K562 (cell line): ENCODE measurements at regions not wholly inside any gene's neighbourhood (a gene's known extent, or its start where the extent isn't known, plus 50 kb on each side); places are given as distances from the start of the nearest gene placed in this dataset.

Source experiments
- ATAC-seq: fragments of 200-7000 bp; cut with Tn5 transposase; 3 replicates; pipeline ENCODE4 v1.9.1; 2020; ENCODE audit warnings: moderate library complexity
- BruUV-seq: library from RNA; stranded (reverse); fragments of 400-500 nt; replicated peaks from 2 replicates; lab custom pipeline; 2021; lab: Mats Ljungman, UMichigan
- CTCF ChIA-PET: fragments of 300-600 bp; formaldehyde crosslinking; extraction: SDS; loops from one replicate; lab custom pipeline; 2021; ENCODE audit warnings: low intra/inter-chr PET ratio; lab: Yijun Ruan, JAX
- POLR2A ChIA-PET: fragments of 300-600, 350-650 bp; sonication (Branson Sonifier 250); formaldehyde crosslinking; extraction: SDS; loops from one replicate; lab custom pipeline; 2021; ENCODE audit warnings: antibody characterized with exemption, inconsistent platforms; lab: Yijun Ruan, JAX
- DNase-seq, 4 experiments: peaks; one replicate each; pipeline versions ENCODE4 v3.0.0 to v3.0.0-alpha.2; 2011 to 2018; ENCODE audit warnings: low spot score in 3 of 4, mixed read lengths in 3 of 4; ENCODE audit errors: extremely low read depth in 1 of 4
- FAIRE-seq: peaks from 2 replicates; lab custom pipeline; 2011; peaks lifted over from hg19 to GRCh38; lab: Jason Lieb, UNC
- H2AFZ ChIP-seq: 2 replicates; pipeline ENCODE4 v1.6.0; 2011; ENCODE audit warnings: low read depth, low read length, control low read depth, inconsistent platforms
- H3K27ac ChIP-seq: fragments of 200-600 bp; 3 replicates; pipeline ENCODE4 v1.8.0; 2011; ENCODE audit warnings: low read depth, mild to moderate bottlenecking, control low read depth, inconsistent platforms, low read length, moderate library complexity, mixed read lengths; ENCODE audit errors: extremely low read depth
- H3K27me3 ChIP-seq, 2 experiments: fragments of 300-600 bp in 1 of 2; 2 replicates in 1 of 2; 3 replicates in 1 of 2; pipeline versions ENCODE4 v1.6.0 to v1.8.0; 2011; ENCODE audit warnings: inconsistent platforms in 2 of 2, low read length in 2 of 2, mild to moderate bottlenecking in 1 of 2, mixed read lengths in 1 of 2, moderate library complexity in 1 of 2; ENCODE audit not compliant: control insufficient read depth in 2 of 2, insufficient read depth in 2 of 2
- H3K36me3 ChIP-seq: fragments of 300-600 bp; 3 replicates; pipeline ENCODE4 v1.8.0; 2011; ENCODE audit warnings: mild to moderate bottlenecking, low read length, inconsistent platforms; ENCODE audit not compliant: control insufficient read depth, insufficient read depth
- H3K4me1 ChIP-seq, 2 experiments: fragments of 200-600 bp in 1 of 2; replicated peaks in 1 of 2; 2 replicates in 1 of 2; 3 replicates in 1 of 2; pipeline versions ENCODE4 v1.5.1 to v1.8.0; 2011; ENCODE audit warnings: inconsistent platforms in 2 of 2, low read length in 2 of 2, mild to moderate bottlenecking in 1 of 2, mixed read lengths in 1 of 2, moderate library complexity in 1 of 2; ENCODE audit not compliant: control insufficient read depth in 2 of 2, insufficient read depth in 2 of 2
- H3K4me2 ChIP-seq: 2 replicates; pipeline ENCODE4 v1.6.1; 2011; ENCODE audit warnings: low read length, control low read depth, inconsistent platforms, mixed read lengths; ENCODE audit not compliant: insufficient read depth
- H3K4me3 ChIP-seq: fragments of 200-600 bp; sonication (generic), shearing (Covaris generic); 2 replicates; pipeline ENCODE4 v1.5.1; 2016; ENCODE audit warnings: control low read depth, inconsistent platforms
- H3K79me2 ChIP-seq: fragments of 200-600 bp; 3 replicates; pipeline ENCODE4 v1.8.0; 2011; ENCODE audit warnings: low read length, inconsistent platforms; ENCODE audit not compliant: control insufficient read depth, insufficient read depth
- H3K9ac ChIP-seq, 2 experiments: 2 replicates each; pipeline versions ENCODE4 v1.6.0 to v1.6.1; 2011; ENCODE audit warnings: low read depth in 2 of 2, low read length in 2 of 2, control low read depth in 1 of 2, inconsistent platforms in 1 of 2, mild to moderate bottlenecking in 1 of 2, mixed read lengths in 1 of 2; ENCODE audit not compliant: insufficient read depth in 1 of 2
- H3K9me1 ChIP-seq: one replicate; pipeline ENCODE4 v1.6.0; 2011; ENCODE audit warnings: inconsistent platforms, mild to moderate bottlenecking, low read length, moderate library complexity; ENCODE audit not compliant: control insufficient read depth, insufficient read depth
- H3K9me3 ChIP-seq: replicated peaks from 2 replicates; pipeline ENCODE4 v1.5.1; 2011; ENCODE audit warnings: low read depth, low read length, inconsistent platforms; ENCODE audit not compliant: control insufficient read depth, insufficient read depth
- H4K20me1 ChIP-seq: replicated peaks from 2 replicates; pipeline ENCODE4 v1.6.1; 2011; ENCODE audit warnings: low read length, inconsistent platforms, mixed read lengths; ENCODE audit not compliant: control insufficient read depth, insufficient read depth
- BCL6 ChIP-seq: fragments of 250-450 bp; sonication (Bioruptor Pico); IDR thresholded peaks from 2 replicates; pipeline ENCODE4 v1.4.0; 2020
- CBX1 ChIP-seq: sonication (generic); IDR thresholded peaks from 2 replicates; pipeline ENCODE4 v1.6.1; 2016; ENCODE audit warnings: antibody characterized with exemption, low read depth, mild to moderate bottlenecking
- CTCFL ChIP-seq: IDR thresholded peaks from 2 replicates; pipeline ENCODE4 v1.6.1; 2011; ENCODE audit warnings: borderline replicate concordance, low read depth, mild to moderate bottlenecking, moderate library complexity, low read length; ENCODE audit not compliant: insufficient read depth, poor library complexity, severe bottlenecking
- E2F3 ChIP-seq: fragments of 250-450 bp; sonication (Bioruptor Pico); IDR thresholded peaks from 2 replicates; pipeline ENCODE4 v1.4.0; 2020; ENCODE audit warnings: mild to moderate bottlenecking
- ETS1 ChIP-seq: conservative IDR thresholded peaks from 2 replicates; pipeline ENCODE4 v1.6.1; 2011; ENCODE audit warnings: low read depth, mild to moderate bottlenecking, low read length; ENCODE audit not compliant: control insufficient read depth
- FOSL1 ChIP-seq: fragments of 200-800 bp; sonication (Bioruptor generic); conservative IDR thresholded peaks from 2 replicates; pipeline ENCODE4 v1.6.1; 2016; ENCODE audit warnings: missing genetic modification characterization, missing compliant biosample characterization
- TBL1XR1 ChIP-seq, 2 experiments: IDR thresholded peaks; 2 replicates each; pipeline ENCODE4 v1.6.1; 2012; ENCODE audit warnings: improper control_type of control experiment in 2 of 2, low read length in 2 of 2, mild to moderate bottlenecking in 1 of 2
- TBP ChIP-seq: optimal IDR thresholded peaks from 2 replicates; pipeline ENCODE3; 2011; ENCODE audit warnings: low read depth, low read length, improper control_type of control experiment
- TCF3 ChIP-seq: sonication (generic); formaldehyde crosslinking; IDR thresholded peaks from 2 replicates; pipeline ENCODE4 v1.4.0; 2020; ENCODE audit warnings: mild to moderate bottlenecking, missing genetic modification reagents
- WGBS: fragments of 100-300 bp; shearing (Covaris generic); methylation state at CpG from one replicate; pipeline ENCODE4 v1.1.6; 2016; ENCODE audit warnings: low coverage, mixed read lengths; ENCODE audit not compliant: insufficient coverage; ENCODE audit errors: missing lambda C conversion rate; 5-methylcytosine and 5-hydroxymethylcytosine counted together
- in situ Hi-C: fragments of 300-500 bp; cut with MboI; formaldehyde crosslinking; loops from 4 replicates; pipeline ENCODE4 v1.15.0; 2018; ENCODE audit warnings: inconsistent platforms, mixed read lengths
- intact Hi-C: fragments of 100-400 bp; cut with micrococcal nuclease; formaldehyde crosslinking; loops from 2 replicates; pipeline ENCODE4 v1.14.2; 2022
- TF ChIP-seq, protein P1 (sequence below): sonication (generic); formaldehyde crosslinking; IDR thresholded peaks from 2 replicates; pipeline ENCODE4 v1.8.1; 2022; ENCODE audit warnings: missing genetic modification reagents
- TF ChIP-seq, protein P2 (sequence below): fragments of 450-650 bp; IDR thresholded peaks from 2 replicates; pipeline ENCODE4 v1.6.1; 2018; ENCODE audit not compliant: partially characterized antibody

GRCh38 chrX:40853004-40853815 lies 117.9 kb upstream of the MED14 start:
- no peak overlapping the region for H3K4me3 ChIP-seq
- ChIA-PET POLR2A (no interaction called here), CTCF (no interaction called here)
- 10% methylated on average over 4 of the region's 4 CpGs for WGBS
- in situ Hi-C loops: no loop called here
- H3K4me1 ChIP-seq: no peaks in the 10 kb centered on the region; a peak in 1 of 5 replicates
- FAIRE-seq (no peak), ATAC-seq (no peak), DNase-seq (no peak)
- H3K9me1 ChIP-seq: no peaks in the 10 kb centered on the region
- intact Hi-C loops: no loop called here
- no peak overlapping the region for H2AFZ ChIP-seq
- no peak overlapping the region for H3K4me2 ChIP-seq
- no peaks in the 10 kb centered on the region for H3K79me2 ChIP-seq
- H3K9ac ChIP-seq: no peak overlapping the region
- H3K9me3 ChIP-seq: no peaks in the 10 kb centered on the region
- no peak overlapping the region for H3K27ac ChIP-seq
- BruUV-seq: no TSS peak
- H3K36me3 ChIP-seq: no peaks in the 10 kb centered on the region
- no peaks in the 10 kb centered on the region for H4K20me1 ChIP-seq
- no peaks in the 10 kb centered on the region for H3K27me3 ChIP-seq
- no peak for TF ChIP-seq ETS1
- no peak for TF ChIP-seq TBP
- TF ChIP-seq CBX1: no peak
- no peak for TF ChIP-seq TBL1XR1 (IDR thresholded peaks at IDR 0.05; ENCODE audit: low read length in 2 of 2)
- no peak for TF ChIP-seq FOSL1 (tag)
- TF ChIP-seq BCL6 (CRISPR knock-in tag): no peak
- no peak for TF ChIP-seq E2F3 (CRISPR knock-in tag)
- no peak for TF ChIP-seq TCF3
- TF ChIP-seq, protein P1, sequence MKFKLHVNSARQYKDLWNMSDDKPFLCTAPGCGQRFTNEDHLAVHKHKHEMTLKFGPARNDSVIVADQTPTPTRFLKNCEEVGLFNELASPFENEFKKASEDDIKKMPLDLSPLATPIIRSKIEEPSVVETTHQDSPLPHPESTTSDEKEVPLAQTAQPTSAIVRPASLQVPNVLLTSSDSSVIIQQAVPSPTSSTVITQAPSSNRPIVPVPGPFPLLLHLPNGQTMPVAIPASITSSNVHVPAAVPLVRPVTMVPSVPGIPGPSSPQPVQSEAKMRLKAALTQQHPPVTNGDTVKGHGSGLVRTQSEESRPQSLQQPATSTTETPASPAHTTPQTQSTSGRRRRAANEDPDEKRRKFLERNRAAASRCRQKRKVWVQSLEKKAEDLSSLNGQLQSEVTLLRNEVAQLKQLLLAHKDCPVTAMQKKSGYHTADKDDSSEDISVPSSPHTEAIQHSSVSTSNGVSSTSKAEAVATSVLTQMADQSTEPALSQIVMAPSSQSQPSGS: no peak
- TF ChIP-seq, protein P2, sequence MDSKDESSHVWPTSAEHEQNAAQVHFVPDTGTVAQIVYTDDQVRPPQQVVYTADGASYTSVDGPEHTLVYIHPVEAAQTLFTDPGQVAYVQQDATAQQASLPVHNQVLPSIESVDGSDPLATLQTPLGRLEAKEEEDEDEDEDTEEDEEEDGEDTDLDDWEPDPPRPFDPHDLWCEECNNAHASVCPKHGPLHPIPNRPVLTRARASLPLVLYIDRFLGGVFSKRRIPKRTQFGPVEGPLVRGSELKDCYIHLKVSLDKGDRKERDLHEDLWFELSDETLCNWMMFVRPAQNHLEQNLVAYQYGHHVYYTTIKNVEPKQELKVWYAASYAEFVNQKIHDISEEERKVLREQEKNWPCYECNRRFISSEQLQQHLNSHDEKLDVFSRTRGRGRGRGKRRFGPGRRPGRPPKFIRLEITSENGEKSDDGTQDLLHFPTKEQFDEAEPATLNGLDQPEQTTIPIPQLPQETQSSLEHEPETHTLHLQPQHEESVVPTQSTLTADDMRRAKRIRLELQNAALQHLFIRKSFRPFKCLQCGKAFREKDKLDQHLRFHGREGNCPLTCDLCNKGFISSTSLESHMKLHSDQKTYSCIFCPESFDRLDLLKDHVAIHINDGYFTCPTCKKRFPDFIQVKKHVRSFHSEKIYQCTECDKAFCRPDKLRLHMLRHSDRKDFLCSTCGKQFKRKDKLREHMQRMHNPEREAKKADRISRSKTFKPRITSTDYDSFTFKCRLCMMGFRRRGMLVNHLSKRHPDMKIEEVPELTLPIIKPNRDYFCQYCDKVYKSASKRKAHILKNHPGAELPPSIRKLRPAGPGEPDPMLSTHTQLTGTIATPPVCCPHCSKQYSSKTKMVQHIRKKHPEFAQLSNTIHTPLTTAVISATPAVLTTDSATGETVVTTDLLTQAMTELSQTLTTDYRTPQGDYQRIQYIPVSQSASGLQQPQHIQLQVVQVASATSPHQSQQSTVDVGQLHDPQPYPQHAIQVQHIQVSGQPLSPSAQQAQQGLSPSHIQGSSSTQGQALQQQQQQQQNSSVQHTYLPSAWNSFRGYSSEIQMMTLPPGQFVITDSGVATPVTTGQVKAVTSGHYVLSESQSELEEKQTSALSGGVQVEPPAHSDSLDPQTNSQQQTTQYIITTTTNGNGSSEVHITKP: no peak
- TF ChIP-seq CTCFL: no peak
